Natural killer cell treated with Interleukin-12 subunit alpha and Interleukin-12 subunit beta and Interleukin-15 and Interleukin-18, amount 100 ng/mL, for 72 hours (primary cell): ENCODE measurements at regions not wholly inside any gene's neighbourhood (a gene's known extent, or its start where the extent isn't known, plus 50 kb on each side); places are given as distances from the start of the nearest gene placed in this dataset.

Experiments
- ATAC-seq, 2 donors: fragments of 150-1000 bp; cut with Tn5 transposase in 1 of 2; sonication (Bioruptor Pico), chemical (Tn5 transposase) in 1 of 2; 2 replicates each; pipeline ENCODE4 v1.10.0; 2021
- DNase-seq: peaks from one replicate; pipeline ENCODE4 v3.0.0; 2022; ENCODE audit warnings: low spot score
- H3K27ac Mint-ChIP-seq, 2 donors: 1 replicate in 1 of 2; 2 replicates in 1 of 2; pipeline ENCODE4 v1.8.0; 2022; ENCODE audit warnings: mixed read lengths in 2 of 2, mild to moderate bottlenecking in 1 of 2, moderate library complexity in 1 of 2
- H3K27me3 Mint-ChIP-seq, 2 donors: 1 replicate in 1 of 2; 2 replicates in 1 of 2; pipeline ENCODE4 v1.8.0; 2022; ENCODE audit warnings: mixed read lengths in 2 of 2
- H3K36me3 Mint-ChIP-seq: one replicate; pipeline ENCODE4 v1.8.0; 2022; ENCODE audit warnings: mixed read lengths
- H3K4me1 Mint-ChIP-seq, 2 donors: 1 replicate in 1 of 2; 2 replicates in 1 of 2; pipeline ENCODE4 v1.8.0; 2022; ENCODE audit warnings: low read depth in 2 of 2, mixed read lengths in 2 of 2, mild to moderate bottlenecking in 1 of 2
- H3K4me3 Mint-ChIP-seq: one replicate; pipeline ENCODE4 v1.8.0; 2022; ENCODE audit warnings: mixed read lengths
- H3K9me3 Mint-ChIP-seq: 2 replicates; pipeline ENCODE4 v1.8.0; 2022; ENCODE audit warnings: mixed read lengths

DNA sequence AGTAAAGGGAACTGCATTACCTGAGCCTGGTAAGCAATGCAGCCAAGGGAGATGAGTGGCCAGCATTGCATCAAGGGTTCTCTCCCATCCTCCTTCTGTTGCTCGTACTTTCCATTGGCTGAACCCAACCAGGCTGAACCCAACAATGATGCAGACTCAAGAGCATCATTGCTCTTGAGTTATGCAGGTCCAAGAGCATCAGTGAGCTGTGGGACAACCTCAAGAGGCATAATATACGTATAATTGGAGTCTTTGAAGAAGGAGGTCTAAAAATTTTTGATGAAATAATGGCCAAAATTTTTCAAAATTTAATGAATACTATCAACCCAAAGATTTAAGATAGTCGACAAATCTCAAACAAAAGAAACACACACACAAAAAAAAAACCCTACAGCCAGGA lies 213.0 kb downstream of the RNF152 start:
- Mint-ChIP-seq H3K36me3 (peaks cover 12% of the 10 kb centered on the region), H3K4me1 (no peaks in the 10 kb centered on the region), H3K27ac (no peak overlapping the region), H3K4me3 (no peak overlapping the region), H3K27me3 (peaks cover 9 to 11% of the 10 kb centered on the region in 2 donors), H3K9me3 (peaks cover 8% of the 10 kb centered on the region)
- DNase-seq (no peak), ATAC-seq (no peak)

DNA sequence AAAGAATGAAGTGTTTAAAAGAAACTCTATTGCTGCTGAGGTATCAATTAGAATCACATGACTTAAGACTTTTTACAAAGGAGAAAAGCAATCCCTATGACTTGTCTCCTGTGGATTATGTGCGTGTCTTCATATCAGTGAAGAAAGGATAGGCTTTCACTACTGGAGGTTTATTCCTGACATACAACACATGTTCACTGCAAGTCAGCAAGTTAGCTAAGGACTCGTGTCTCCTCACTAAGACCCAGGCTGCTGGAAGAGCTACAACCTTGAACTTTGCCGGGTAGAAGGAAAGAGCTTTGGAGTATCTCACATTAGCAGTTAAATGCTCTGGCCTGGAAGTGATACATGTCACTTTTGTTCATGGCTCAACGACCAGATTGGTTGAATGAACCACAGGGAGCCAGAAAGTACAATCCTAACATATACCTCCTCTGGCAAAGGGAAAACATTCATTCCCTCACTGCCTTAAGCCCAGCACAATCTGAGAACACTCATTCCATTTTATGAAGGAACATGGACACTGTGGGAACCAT lies 215.3 kb downstream of the RNF152 start:
- H3K27ac Mint-ChIP-seq, result no peak overlapping the region
- ATAC-seq (no peak), DNase-seq (no peak)
- H3K9me3 Mint-ChIP-seq, result peaks cover 9% of the 10 kb centered on the region
- no peaks in the 10 kb centered on the region for H3K4me1 Mint-ChIP-seq
- H3K4me3 Mint-ChIP-seq, result no peak overlapping the region
- peaks cover 22 to 34% of the 10 kb centered on the region in 2 donors for H3K27me3 Mint-ChIP-seq
- H3K36me3 Mint-ChIP-seq, result peaks cover 12% of the 10 kb centered on the region

DNA sequence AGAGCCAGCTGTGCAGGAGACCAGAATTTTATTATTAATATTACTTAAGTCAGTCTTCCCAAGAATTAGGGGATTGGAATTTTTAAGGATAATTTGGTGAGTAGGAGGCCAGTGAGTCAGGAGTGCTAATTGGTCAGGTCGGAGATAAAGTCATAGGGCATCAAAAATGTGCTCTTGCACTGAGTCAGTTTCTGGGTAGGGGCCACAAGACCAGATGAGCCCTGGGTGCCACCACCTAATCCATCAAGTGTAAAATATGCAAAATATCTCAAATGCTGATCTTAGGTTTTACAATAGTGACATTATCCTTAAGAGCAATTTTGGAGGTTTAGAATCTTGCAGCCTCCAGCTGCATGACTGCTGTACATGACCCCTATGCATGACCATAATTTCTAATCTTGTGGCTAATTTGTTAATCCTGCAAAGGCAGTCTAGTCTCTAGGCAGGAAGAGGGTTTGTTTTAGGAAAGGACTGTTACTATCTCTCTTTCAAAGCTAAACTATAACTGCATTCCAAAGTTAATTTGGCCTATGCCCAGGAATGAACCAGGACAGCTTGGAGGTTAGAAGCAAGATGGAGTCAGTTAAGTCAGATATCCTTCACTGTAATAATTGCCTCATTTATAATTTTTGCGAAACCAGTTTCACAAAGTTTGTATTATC lies 215.9 kb downstream of the RNF152 start:
- H3K9me3 Mint-ChIP-seq, result peaks cover 9% of the 10 kb centered on the region
- no peak for DNase-seq
- H3K27me3 Mint-ChIP-seq, result peaks cover 22 to 34% of the 10 kb centered on the region in 2 donors
- H3K4me3 Mint-ChIP-seq, result no peak overlapping the region
- peaks cover 12% of the 10 kb centered on the region for H3K36me3 Mint-ChIP-seq
- no peak overlapping the region for H3K27ac Mint-ChIP-seq
- H3K4me1 Mint-ChIP-seq, result no peaks in the 10 kb centered on the region
- no peak for ATAC-seq

DNA sequence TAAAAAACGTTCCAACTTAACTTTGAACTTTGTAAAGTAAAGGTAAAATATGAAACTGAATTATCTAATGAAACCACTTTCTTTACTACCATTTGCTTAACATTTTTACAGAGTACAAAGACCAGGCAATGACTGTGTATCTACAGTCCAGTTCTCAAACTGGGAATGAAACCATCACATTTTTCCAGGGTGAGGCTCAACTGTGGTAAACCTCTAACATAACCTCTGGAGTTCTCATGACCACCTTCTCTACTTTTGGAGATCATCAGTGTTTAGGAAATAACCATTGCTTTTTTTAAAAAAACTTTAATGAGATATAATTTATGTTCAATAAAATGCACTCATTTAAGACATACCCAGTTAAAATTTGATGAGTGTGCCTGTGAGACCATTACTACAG lies 223.5 kb downstream of the RNF152 start:
- Mint-ChIP-seq H3K36me3 (no peaks in the 10 kb centered on the region), H3K27me3 (peaks cover 9 to 18% of the 10 kb centered on the region in 2 donors), H3K9me3 (no peaks in the 10 kb centered on the region), H3K4me3 (no peak overlapping the region), H3K27ac (no peak overlapping the region), H3K4me1 (no peaks in the 10 kb centered on the region)
- no peak for ATAC-seq
- DNase-seq, result no peak

DNA sequence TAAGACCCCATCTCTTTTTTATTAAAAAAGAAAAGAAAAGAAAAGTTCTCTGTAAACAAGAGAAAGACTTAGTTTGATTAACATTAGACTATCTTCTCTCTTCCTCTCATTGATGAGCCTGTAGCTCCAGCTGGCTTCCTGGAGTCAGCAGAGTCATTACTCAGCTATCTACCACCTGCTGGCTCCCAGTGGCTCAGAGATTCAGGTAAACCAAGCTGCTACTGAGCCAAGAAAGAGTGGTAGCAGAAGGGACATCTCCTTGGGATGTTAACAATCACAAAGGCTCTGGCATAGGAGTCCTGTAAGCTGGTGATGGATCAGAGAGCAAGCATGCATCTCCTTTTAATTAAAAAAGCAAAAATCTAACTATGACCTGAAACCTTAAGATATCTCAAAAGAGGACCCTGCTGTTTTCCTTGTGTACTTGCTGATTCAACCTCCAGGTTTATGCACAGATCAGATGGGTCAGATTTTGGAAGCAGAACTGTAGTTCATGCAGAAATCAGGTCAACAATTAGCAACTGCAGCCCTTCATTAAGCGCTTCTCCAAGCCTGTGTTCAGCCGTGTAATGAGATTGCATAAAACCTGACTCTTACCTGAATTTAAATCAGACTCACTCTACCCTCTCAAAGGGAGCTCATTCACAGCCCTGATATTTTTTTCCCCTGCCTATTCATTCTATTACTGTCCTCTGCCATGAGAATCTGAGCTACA lies 225.8 kb downstream of the RNF152 start:
- Mint-ChIP-seq H3K4me3 (no peak overlapping the region), H3K36me3 (no peaks in the 10 kb centered on the region), H3K9me3 (no peaks in the 10 kb centered on the region), H3K4me1 (no peaks in the 10 kb centered on the region), H3K27me3 (peaks cover 5 to 9% of the 10 kb centered on the region in 2 donors), H3K27ac (no peak overlapping the region)
- DNase-seq (no peak), ATAC-seq (no peak)

DNA sequence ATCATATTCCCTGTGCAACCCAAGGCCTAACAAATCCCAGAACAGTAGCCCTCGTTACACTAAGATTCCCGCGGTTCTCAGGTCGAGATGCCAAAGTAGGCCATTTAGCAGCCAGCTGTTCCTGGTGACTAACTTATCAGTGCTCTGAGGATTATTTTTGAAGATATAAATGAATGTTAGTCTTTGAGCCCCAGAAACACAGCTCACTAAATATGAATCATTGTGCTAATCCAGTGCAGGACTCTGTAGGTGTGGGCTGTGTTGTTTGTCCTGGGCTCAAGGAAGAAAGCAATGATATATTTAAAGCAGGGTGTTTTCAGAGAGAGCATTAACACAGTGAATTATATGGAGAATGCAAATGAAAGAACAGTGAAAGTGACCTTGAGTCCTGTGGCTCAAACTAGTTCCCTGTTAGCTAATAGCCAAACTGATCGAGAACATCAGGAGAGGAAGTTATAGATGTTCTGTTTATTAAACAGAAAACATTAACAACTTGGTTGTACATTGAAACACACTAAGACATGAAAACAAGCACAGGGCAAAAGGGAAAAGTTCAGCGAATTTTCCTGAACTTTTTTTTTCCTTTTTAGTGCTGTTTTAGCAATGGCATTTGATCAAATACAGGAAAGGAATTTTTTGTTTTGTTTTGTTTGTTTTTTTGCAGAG lies 228.3 kb downstream of the RNF152 start:
- H3K9me3 Mint-ChIP-seq, result no peaks in the 10 kb centered on the region
- H3K4me1 Mint-ChIP-seq, result no peaks in the 10 kb centered on the region
- peaks cover 6 to 18% of the 10 kb centered on the region in 2 donors for H3K27me3 Mint-ChIP-seq
- ATAC-seq (no peak), DNase-seq (no peak)
- H3K4me3 Mint-ChIP-seq, result no peak overlapping the region
- H3K27ac Mint-ChIP-seq, result no peak overlapping the region
- H3K36me3 Mint-ChIP-seq, result no peaks in the 10 kb centered on the region

DNA sequence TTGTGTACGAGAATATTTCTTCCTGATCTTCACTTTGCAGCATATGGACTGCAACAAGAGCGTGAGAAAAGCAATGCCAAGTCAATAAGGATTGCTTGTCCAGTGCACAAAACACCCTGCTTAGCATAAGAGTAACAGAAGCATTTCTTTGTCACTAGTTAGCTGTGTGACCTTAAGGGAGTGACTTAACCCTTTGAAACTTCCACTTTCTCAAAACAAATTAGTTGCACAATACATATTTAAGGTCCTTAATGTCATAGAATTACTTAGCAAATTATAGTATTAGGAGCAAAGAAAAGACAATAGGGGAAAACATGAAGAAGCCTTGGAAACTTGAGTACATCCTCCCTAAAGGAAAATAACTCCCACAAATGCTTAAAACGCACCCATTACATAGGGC lies 230.1 kb downstream of the RNF152 start:
- Mint-ChIP-seq H3K4me1 (no peaks in the 10 kb centered on the region), H3K36me3 (no peaks in the 10 kb centered on the region), H3K9me3 (no peaks in the 10 kb centered on the region), H3K27ac (no peak overlapping the region), H3K27me3 (peaks cover 8 to 18% of the 10 kb centered on the region in 2 donors), H3K4me3 (no peak overlapping the region)
- DNase-seq (no peak), ATAC-seq (no peak)

DNA sequence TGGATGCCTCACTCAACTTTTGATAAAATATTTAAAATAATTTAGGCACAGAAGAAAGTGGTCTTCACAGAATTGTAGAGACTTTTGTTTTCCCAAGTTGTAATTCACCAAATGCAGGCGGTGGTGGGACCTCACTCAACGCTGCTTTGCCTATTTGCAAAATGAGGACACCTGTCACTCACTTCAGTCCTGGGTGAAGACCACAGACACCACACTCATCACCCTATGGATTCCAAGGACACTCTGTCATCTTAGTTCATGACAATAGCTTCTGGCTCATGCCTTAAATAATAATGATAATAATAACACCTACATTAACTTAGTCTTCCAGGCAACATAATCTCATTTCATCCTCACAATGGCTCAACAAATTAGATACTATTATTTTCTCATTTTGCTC lies 234.4 kb downstream of the RNF152 start:
- no peak for ATAC-seq
- DNase-seq, result no peak
- no peaks in the 10 kb centered on the region for H3K9me3 Mint-ChIP-seq
- H3K4me1 Mint-ChIP-seq, result no peaks in the 10 kb centered on the region
- no peak overlapping the region for H3K27ac Mint-ChIP-seq
- no peaks in the 10 kb centered on the region for H3K36me3 Mint-ChIP-seq
- peaks cover 10 to 19% of the 10 kb centered on the region in 2 donors for H3K27me3 Mint-ChIP-seq
- no peak overlapping the region for H3K4me3 Mint-ChIP-seq

DNA sequence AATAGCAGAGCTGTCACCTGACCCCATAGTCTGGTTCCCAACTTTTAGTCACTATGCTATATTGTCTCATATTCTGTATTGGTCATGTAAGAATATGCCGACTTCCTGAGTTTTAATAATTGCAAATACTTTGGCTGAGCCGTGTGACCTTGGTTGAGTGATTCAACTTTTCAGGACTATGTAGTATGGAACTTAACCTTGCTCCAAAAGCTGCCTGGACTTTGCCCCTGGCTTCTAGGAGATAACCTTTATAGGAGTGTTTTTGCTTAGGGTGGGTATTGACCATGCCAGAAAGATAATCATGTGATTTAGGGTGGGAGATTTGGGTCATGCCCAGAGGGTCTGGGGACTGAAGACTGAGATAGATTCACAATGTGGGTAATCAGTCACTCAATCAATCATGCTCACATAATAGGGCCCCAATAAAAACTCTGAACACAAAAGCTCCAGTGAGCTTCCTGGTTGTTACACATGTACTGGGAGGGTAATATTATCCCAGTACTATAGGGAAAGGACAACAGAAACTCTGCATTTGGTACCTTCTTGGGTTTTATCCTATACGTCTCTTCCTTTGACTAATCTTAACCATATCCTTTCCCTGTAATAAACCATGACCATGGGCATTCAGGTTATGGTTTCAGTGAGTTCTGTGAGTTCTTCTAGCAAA lies 235.6 kb downstream of the RNF152 start:
- DNase-seq (no peak), ATAC-seq (no peak)
- Mint-ChIP-seq H3K27ac (no peak overlapping the region), H3K4me1 (no peaks in the 10 kb centered on the region), H3K27me3 (peaks cover 9 to 17% of the 10 kb centered on the region in 2 donors), H3K4me3 (no peak overlapping the region), H3K36me3 (no peaks in the 10 kb centered on the region), H3K9me3 (no peaks in the 10 kb centered on the region)

DNA sequence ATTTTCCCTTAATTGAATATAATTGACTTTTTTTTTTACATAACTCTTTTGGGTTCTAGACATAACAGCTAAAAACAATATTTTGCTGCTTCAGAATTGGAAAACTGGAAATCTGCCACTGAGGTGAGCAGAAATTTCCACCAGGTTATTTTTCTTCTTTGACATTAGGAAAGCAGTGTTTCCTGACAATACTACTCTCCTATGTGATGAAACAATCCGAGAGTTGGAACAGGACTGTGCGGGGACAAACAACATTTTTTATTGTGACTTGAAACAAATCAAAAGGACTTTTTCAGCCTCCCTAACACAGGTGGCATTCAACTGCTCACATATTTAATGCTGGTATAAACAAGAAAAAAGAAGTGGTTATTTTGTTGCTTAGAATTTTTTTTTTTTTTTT lies 237.2 kb downstream of the RNF152 start:
- H3K4me1 Mint-ChIP-seq, result no peaks in the 10 kb centered on the region
- H3K27ac Mint-ChIP-seq, result no peak overlapping the region
- no peaks in the 10 kb centered on the region for H3K9me3 Mint-ChIP-seq
- H3K36me3 Mint-ChIP-seq, result no peaks in the 10 kb centered on the region
- DNase-seq (no peak), ATAC-seq (no peak)
- H3K27me3 Mint-ChIP-seq, result peaks cover 6% of the 10 kb centered on the region in 2 donors
- no peak overlapping the region for H3K4me3 Mint-ChIP-seq

DNA sequence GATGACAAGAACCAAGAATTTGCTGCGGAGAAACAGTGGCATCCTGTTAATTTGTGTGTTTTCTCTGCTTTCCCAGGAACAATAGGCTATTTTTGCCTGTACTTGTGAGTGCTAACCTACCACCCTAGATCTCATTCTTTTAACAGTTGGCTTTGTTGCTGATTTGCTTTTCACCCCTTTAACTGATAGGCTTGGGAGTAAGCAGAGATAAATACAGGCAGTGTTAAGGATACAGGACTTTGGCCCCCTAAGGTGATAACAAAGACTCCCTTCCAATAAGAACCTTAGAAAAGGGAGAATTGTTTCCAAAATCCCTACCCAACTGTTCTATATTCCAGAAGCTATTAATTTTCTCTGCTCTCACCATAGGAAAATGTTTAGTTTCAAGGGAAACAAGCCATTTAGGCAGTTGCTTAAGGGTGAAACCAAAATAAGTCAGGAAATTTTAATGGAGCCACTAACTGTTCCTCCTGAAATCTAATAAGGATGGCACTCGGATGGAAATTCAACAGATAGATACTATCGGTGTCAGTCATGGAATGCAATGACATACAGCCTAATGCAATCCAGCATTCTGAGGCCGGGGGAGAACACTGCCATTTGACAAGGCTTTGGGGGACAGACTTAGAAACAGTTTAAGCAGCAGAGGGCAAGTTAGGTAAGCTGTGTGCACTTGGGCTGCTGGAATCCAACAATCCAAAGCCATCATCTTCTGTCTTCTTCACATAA lies 238.8 kb downstream of the RNF152 start:
- H3K9me3 Mint-ChIP-seq, result no peaks in the 10 kb centered on the region
- H3K27me3 Mint-ChIP-seq, result peaks cover 6 to 9% of the 10 kb centered on the region in 2 donors
- H3K4me3 Mint-ChIP-seq, result no peak overlapping the region
- DNase-seq, result no peak
- no peak overlapping the region for H3K27ac Mint-ChIP-seq
- no peaks in the 10 kb centered on the region for H3K4me1 Mint-ChIP-seq
- H3K36me3 Mint-ChIP-seq, result no peaks in the 10 kb centered on the region
- no peak for ATAC-seq

DNA sequence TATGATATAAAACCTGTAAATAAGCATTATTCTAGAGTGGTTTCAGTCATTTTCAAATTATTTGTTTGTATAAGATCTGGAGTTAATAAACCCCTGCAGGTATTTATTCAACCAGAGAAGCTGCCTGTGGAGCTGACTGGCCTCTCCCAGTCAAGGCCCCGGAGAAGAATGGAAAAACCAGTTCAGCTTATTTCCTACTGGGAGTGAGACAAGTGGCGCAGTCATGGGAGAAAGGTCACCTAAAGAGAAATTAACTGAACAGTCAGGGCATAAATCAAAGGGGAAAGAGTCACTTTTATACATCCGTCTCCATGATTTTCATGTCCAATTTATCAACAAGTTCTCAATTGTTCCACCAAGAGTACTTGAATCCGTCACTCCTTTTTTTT lies 240.9 kb downstream of the RNF152 start:
- DNase-seq (no peak), ATAC-seq (no peak)
- Mint-ChIP-seq H3K27me3 (peaks cover 6 to 8% of the 10 kb centered on the region in 2 donors), H3K4me1 (no peaks in the 10 kb centered on the region), H3K4me3 (no peak overlapping the region), H3K27ac (no peak overlapping the region), H3K9me3 (no peaks in the 10 kb centered on the region), H3K36me3 (no peaks in the 10 kb centered on the region)

DNA sequence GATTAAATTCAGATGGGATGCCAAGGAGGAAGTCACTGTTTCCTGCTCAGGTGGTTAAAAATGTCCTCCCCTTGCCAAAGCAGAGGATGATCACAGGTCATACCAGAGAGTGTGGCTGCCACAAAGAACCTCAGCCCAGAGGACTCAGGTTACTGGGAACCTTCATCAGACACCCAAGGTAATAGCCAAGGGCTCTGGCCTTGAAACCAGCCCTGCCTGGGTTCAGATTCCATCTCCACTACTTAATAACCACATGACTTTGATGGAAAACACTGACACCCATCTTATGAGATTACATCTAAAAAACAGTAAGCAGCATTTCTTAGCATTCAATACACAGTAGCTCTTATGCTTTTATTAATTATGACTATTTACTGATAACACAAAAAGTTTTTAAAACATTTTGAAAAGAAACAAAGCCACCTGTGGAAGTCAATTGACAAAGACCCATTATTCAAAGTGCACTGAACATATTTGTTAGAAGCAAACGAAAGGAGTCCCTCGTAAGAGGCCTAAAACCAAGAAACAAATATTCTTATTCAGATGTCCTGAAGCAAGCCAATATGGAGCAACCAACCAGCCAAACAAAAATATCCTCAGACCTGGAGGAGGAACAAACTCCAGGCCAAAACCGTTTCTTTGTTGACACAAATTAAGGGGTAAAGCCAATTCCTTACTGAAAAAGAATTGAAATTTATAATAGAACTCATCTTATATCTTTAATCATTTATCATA lies 241.5 kb downstream of the RNF152 start:
- ATAC-seq (no peak), DNase-seq (no peak)
- H3K4me1 Mint-ChIP-seq, result no peaks in the 10 kb centered on the region
- no peak overlapping the region for H3K4me3 Mint-ChIP-seq
- peaks cover 12 to 13% of the 10 kb centered on the region in 2 donors for H3K27me3 Mint-ChIP-seq
- no peaks in the 10 kb centered on the region for H3K9me3 Mint-ChIP-seq
- H3K27ac Mint-ChIP-seq, result no peak overlapping the region
- no peaks in the 10 kb centered on the region for H3K36me3 Mint-ChIP-seq
